Neural cell (in vitro differentiated cells): ENCODE measurements at regions not wholly inside any gene's neighbourhood (a gene's known extent, or its start where the extent isn't known, plus 50 kb on each side); places are given as distances from the start of the nearest gene placed in this dataset.

Experiments
- H2AFZ ChIP-seq: fragments of 200-600, 300-800 bp; sonication (generic), shearing (Covaris generic); 2 replicates; pipeline ENCODE4 v1.6.0; 2014; ENCODE audit warnings: low read depth, mild to moderate bottlenecking, antibody characterized with exemption, low read length, moderate library complexity
- H3F3A ChIP-seq: fragments of 200-600 bp; shearing (Covaris generic); 2 replicates; pipeline ENCODE4 v1.6.1; 2016; ENCODE audit warnings: mild to moderate bottlenecking, moderate library complexity, mixed read lengths, antibody characterized with exemption, low read length; ENCODE audit not compliant: insufficient read depth, poor library complexity, severe bottlenecking
- H3K27ac ChIP-seq: fragments of 200-600, 300-800 bp; sonication (generic), shearing (Covaris generic); 2 replicates; pipeline ENCODE4 v1.5.1; 2014; ENCODE audit warnings: mild to moderate bottlenecking, low read length, moderate library complexity
- H3K27me3 ChIP-seq: fragments of 300-800, 200-600 bp; sonication (generic), shearing (Covaris generic); 2 replicates; pipeline ENCODE4 v1.6.0; 2014; ENCODE audit warnings: mild to moderate bottlenecking, low read depth, low read length, moderate library complexity; ENCODE audit not compliant: insufficient read depth
- H3K36me3 ChIP-seq: fragments of 300-800, 200-600 bp; sonication (generic), shearing (Covaris generic); 2 replicates; pipeline ENCODE4 v1.5.1; 2014; ENCODE audit warnings: mild to moderate bottlenecking, antibody characterized with exemption, low read length, moderate library complexity; ENCODE audit not compliant: insufficient read depth
- H3K4me2 ChIP-seq: fragments of 300-800, 200-600 bp; sonication (generic), shearing (Covaris generic); 2 replicates; pipeline ENCODE4 v1.6.0; 2014; ENCODE audit warnings: mild to moderate bottlenecking, low read length
- H3K4me3 ChIP-seq: fragments of 300-800, 200-600 bp; sonication (generic), shearing (Covaris generic); 2 replicates; pipeline ENCODE4 v1.5.1; 2014; ENCODE audit warnings: mild to moderate bottlenecking, low read length, moderate library complexity
- H3K79me2 ChIP-seq: fragments of 200-600 bp; shearing (Covaris generic); replicated peaks from 2 replicates; pipeline ENCODE4 v1.6.0; 2014; ENCODE audit warnings: mild to moderate bottlenecking, low read length, moderate library complexity; ENCODE audit not compliant: insufficient read depth
- H3K9ac ChIP-seq: fragments of 300-800, 200-600 bp; sonication (generic), shearing (Covaris generic); 2 replicates; pipeline ENCODE4 v1.6.1; 2016; ENCODE audit warnings: mild to moderate bottlenecking, low read length, mixed read lengths
- H3K9me2 ChIP-seq: fragments of 200-600 bp; shearing (Covaris generic); 2 replicates; pipeline ENCODE4 v1.6.1; 2016; ENCODE audit warnings: mild to moderate bottlenecking, low read length, mixed read lengths; ENCODE audit not compliant: insufficient read depth
- H3K9me3 ChIP-seq: fragments of 200-600, 300-800 bp; sonication (generic), shearing (Covaris generic); 2 replicates; pipeline ENCODE4 v1.6.1; 2016; ENCODE audit warnings: mild to moderate bottlenecking, mixed run types, low read length, moderate library complexity, mixed read lengths
- H4K20me1 ChIP-seq: fragments of 200-600 bp; shearing (Covaris generic); 2 replicates; pipeline ENCODE4 v1.6.1; 2016; ENCODE audit warnings: mild to moderate bottlenecking, mixed run types; ENCODE audit not compliant: insufficient read depth
- CTCF ChIP-seq: fragments of 450-650 bp; IDR thresholded peaks from 2 replicates; pipeline ENCODE4 v1.5.1; 2014; ENCODE audit warnings: antibody characterized with exemption, mild to moderate bottlenecking, moderate library complexity; ENCODE audit not compliant: poor library complexity, severe bottlenecking
- EP300 ChIP-seq: fragments of 450-650 bp; conservative IDR thresholded peaks from 2 replicates; pipeline ENCODE4 v1.6.1; 2014; ENCODE audit warnings: antibody characterized with exemption, mild to moderate bottlenecking, moderate library complexity; ENCODE audit not compliant: poor library complexity, severe bottlenecking
- EZH2 ChIP-seq: fragments of 200-600, 300-800 bp; shearing (Covaris generic), sonication (generic); IDR thresholded peaks from 2 replicates; pipeline ENCODE4 v1.6.1; 2014; ENCODE audit warnings: antibody characterized with exemption, low read length, borderline replicate concordance, mild to moderate bottlenecking; ENCODE audit not compliant: insufficient read depth, poor library complexity, severe bottlenecking
- MXI1 ChIP-seq: fragments of 450-650 bp; conservative IDR thresholded peaks from 2 replicates; pipeline ENCODE4 v1.6.1; 2014; ENCODE audit warnings: antibody characterized with exemption, mild to moderate bottlenecking; ENCODE audit not compliant: poor library complexity, severe bottlenecking
- POLR2AphosphoS5 ChIP-seq: IDR thresholded peaks from 2 replicates; pipeline ENCODE4 v1.6.1; 2012
- RAD21 ChIP-seq: fragments of 450-650 bp; conservative IDR thresholded peaks from 2 replicates; pipeline ENCODE4 v1.6.1; 2014; ENCODE audit warnings: antibody characterized with exemption, mild to moderate bottlenecking, moderate library complexity
- REST ChIP-seq: IDR thresholded peaks from 2 replicates; pipeline ENCODE4 v1.6.1; 2012; ENCODE audit warnings: borderline replicate concordance
- SMC3 ChIP-seq: fragments of 450-650 bp; conservative IDR thresholded peaks from 2 replicates; pipeline ENCODE4 v1.6.1; 2014; ENCODE audit warnings: antibody characterized with exemption, mild to moderate bottlenecking, moderate library complexity; ENCODE audit not compliant: poor library complexity
- TAF1 ChIP-seq: IDR thresholded peaks from 2 replicates; pipeline ENCODE4 v1.6.1; 2012; ENCODE audit warnings: low read depth

DNA sequence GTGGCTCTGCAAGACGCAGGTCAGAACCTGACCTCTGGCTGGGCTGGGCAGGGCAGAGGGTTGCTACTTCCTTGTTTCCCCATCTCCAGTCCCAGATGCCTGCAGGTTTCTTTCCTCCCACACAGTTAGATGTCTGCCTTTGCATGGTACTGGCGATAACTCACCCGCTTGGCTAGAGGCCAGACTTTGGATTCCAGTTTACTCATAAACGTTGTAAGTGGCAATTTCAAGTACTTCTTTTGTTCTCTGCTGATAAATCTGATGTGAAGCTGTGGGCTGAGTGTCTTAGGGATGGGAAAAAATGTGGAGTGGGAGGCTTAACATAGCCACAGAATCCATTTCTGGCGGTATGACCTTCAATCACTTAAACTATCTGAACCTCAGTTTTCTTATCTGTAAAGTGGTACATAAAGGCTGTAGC is 194.2 kb downstream of the EBLN2 start:
- no peak overlapping the region for H3K9ac ChIP-seq
- no peaks in the 10 kb centered on the region for H3K27me3 ChIP-seq
- H3K9me3 ChIP-seq = no peaks in the 10 kb centered on the region
- no peak overlapping the region for H3K4me3 ChIP-seq
- no peak overlapping the region for H3K4me2 ChIP-seq
- no peaks in the 10 kb centered on the region for H3F3A ChIP-seq
- no peaks in the 10 kb centered on the region for H3K36me3 ChIP-seq
- H3K79me2 ChIP-seq = no peaks in the 10 kb centered on the region
- H4K20me1 ChIP-seq = no peaks in the 10 kb centered on the region
- no peaks in the 10 kb centered on the region for H3K9me2 ChIP-seq
- H3K27ac ChIP-seq = no peak overlapping the region
- no peak overlapping the region for H2AFZ ChIP-seq
- TF ChIP-seq EP300 (no peak), RAD21 (no peak)

DNA sequence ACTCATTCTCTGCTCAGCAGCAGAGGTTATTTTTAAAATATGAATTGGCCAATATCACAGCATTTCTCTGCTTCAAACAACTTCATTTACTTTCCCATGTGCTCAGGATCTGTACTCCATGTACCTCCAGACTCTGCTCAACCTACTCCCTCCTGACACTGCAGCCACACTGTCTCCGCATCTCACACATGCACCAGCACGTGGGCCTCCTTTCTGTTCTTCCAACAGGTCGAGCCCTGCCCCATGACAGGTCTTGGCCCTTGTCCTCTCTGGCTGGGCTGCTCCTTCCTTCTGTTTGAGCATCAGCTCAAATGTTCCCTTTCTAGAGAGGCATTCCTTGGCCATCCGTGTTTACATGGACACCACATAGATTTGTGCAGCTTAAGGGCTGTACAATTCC is 195.7 kb downstream of the EBLN2 start:
- Histone ChIP-seq H3K4me2 (no peak overlapping the region), H3K27ac (no peak overlapping the region), H3F3A (no peaks in the 10 kb centered on the region), H2AFZ (no peak overlapping the region), H3K9me3 (no peaks in the 10 kb centered on the region), H3K4me3 (no peak overlapping the region), H3K27me3 (no peaks in the 10 kb centered on the region), H3K9me2 (no peaks in the 10 kb centered on the region), H3K36me3 (no peaks in the 10 kb centered on the region), H3K9ac (no peak overlapping the region), H4K20me1 (no peaks in the 10 kb centered on the region), H3K79me2 (no peaks in the 10 kb centered on the region)
- no peak for TF ChIP-seq EZH2
- no peak for TF ChIP-seq EP300
- TF ChIP-seq TAF1 = no peak
- no peak for TF ChIP-seq CTCF
- no peak for TF ChIP-seq RAD21
- no peak for TF ChIP-seq MXI1
- TF ChIP-seq SMC3 = no peak
- no peak for TF ChIP-seq POLR2AphosphoS5

GRCh38 chr3:73258057-73258456 is 196.6 kb downstream of the EBLN2 start:
- H3K36me3 ChIP-seq = no peaks in the 10 kb centered on the region
- H3K9me2 ChIP-seq = no peaks in the 10 kb centered on the region
- no peaks in the 10 kb centered on the region for H3F3A ChIP-seq
- no peaks in the 10 kb centered on the region for H3K27me3 ChIP-seq
- H3K79me2 ChIP-seq = no peaks in the 10 kb centered on the region
- H3K4me2 ChIP-seq = no peak overlapping the region
- H3K4me3 ChIP-seq = no peak overlapping the region
- H2AFZ ChIP-seq = no peak overlapping the region
- TF ChIP-seq TAF1 (no peak), REST (no peak), EP300 (no peak), SMC3 (no peak), CTCF (no peak), EZH2 (no peak), RAD21 (no peak), POLR2AphosphoS5 (no peak), MXI1 (no peak)
- H3K9ac ChIP-seq = no peak overlapping the region
- no peaks in the 10 kb centered on the region for H4K20me1 ChIP-seq
- H3K9me3 ChIP-seq = no peaks in the 10 kb centered on the region
- H3K27ac ChIP-seq = no peak overlapping the region
